ENCODE measurements at regions not wholly inside any gene's neighbourhood (a gene's known extent, or its start where the extent isn't known, plus 50 kb on each side); places are given as distances from the start of the nearest gene placed in this dataset.

GRCh38 chr3:28905798-28906197 lies 375.1 kb upstream of the RBMS3 start:
- Histone ChIP-seq H3K27me3 (ENCODE audit: control insufficient read depth in 3 of 3, insufficient read depth in 3 of 3, low read length in 3 of 3) (no peaks in the 10 kb centered on the region), H3K4me3 (ENCODE audit: low read depth in 1 of 3, low read length in 3 of 3) (no peak overlapping the region), H3K9me3 (ENCODE audit: control insufficient read depth in 2 of 2, insufficient read depth in 1 of 2, low read depth in 1 of 2, low read length in 1 of 2) (peaks cover 0 to 6% of the 10 kb centered on the region in 2 donors), H3K4me1 (ENCODE audit: control insufficient read depth in 3 of 3, insufficient read depth in 2 of 3, low read depth in 1 of 3, low read length in 2 of 3) (no peaks in the 10 kb centered on the region), H3K27ac (ENCODE audit: low read depth in 1 of 3, low read length in 2 of 3) (no peak overlapping the region), H3K36me3 (ENCODE audit: control insufficient read depth in 3 of 3, insufficient read depth in 2 of 3, low read depth in 1 of 3, low read length in 3 of 3) (no peaks in the 10 kb centered on the region)
- no peak for DNase-seq
- FAIRE-seq, result no peak
- WGBS, 3 donors, result 58 to 70% (median 62%) methylated on average over 3 of the region's 3 CpGs

GRCh38 chr3:28906561-28907310 lies 374.1 kb upstream of the RBMS3 start:
- WGBS, 3 donors, result 76 to 82% (median 80%) methylated on average over 9 of the region's 9 CpGs
- H3K4me1 ChIP-seq (ENCODE audit: control insufficient read depth in 3 of 3, insufficient read depth in 2 of 3, low read depth in 1 of 3, low read length in 2 of 3), result no peaks in the 10 kb centered on the region
- no peak for FAIRE-seq

DNA sequence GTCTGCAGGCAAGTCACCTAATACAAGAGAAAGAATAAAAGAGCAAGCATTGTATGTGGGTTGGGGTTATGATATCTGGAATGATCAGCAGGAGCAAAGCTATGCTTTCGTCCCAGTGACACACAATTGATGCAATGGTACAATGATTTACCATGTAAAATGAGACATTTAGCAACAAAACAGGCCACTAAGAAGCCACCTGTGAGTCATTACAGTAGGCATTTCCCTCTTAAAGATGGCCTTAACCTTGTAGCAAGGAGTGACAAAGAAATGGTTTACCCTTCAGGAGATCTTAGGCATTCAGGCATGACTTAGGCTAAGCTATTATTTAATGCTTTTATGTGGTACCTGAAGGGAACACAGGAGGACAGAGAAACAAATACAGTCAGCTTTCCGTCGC lies 373.3 kb upstream of the RBMS3 start:
- Histone ChIP-seq H3K36me3 (ENCODE audit: control insufficient read depth in 3 of 3, insufficient read depth in 2 of 3, low read depth in 1 of 3, low read length in 3 of 3) (no peaks in the 10 kb centered on the region), H3K4me3 (ENCODE audit: low read depth in 1 of 3, low read length in 3 of 3) (no peak overlapping the region), H3K4me1 (ENCODE audit: control insufficient read depth in 3 of 3, insufficient read depth in 2 of 3, low read depth in 1 of 3, low read length in 2 of 3) (no peaks in the 10 kb centered on the region), H3K27ac (ENCODE audit: low read depth in 1 of 3, low read length in 2 of 3) (no peak overlapping the region), H3K9me3 (ENCODE audit: control insufficient read depth in 2 of 2, insufficient read depth in 1 of 2, low read depth in 1 of 2, low read length in 1 of 2) (peaks cover 0 to 6% of the 10 kb centered on the region in 2 donors), H3K27me3 (ENCODE audit: control insufficient read depth in 3 of 3, insufficient read depth in 3 of 3, low read length in 3 of 3) (no peaks in the 10 kb centered on the region)
- 89 to 94% (median 94%) methylated on average over 3 of the region's 3 CpGs for WGBS, 3 donors
- FAIRE-seq (no peak), DNase-seq (no peak)

More at GRCh38 chr3:28906561-28907310, 374.1 kb upstream of the RBMS3 start:
- DNase-seq, result no peak
- no peaks in the 10 kb centered on the region for H3K36me3 ChIP-seq (ENCODE audit: control insufficient read depth in 3 of 3, insufficient read depth in 2 of 3, low read depth in 1 of 3, low read length in 3 of 3)
- no peak overlapping the region for H3K27ac ChIP-seq (ENCODE audit: low read depth in 1 of 3, low read length in 2 of 3)
- H3K9me3 ChIP-seq (ENCODE audit: control insufficient read depth in 2 of 2, insufficient read depth in 1 of 2, low read depth in 1 of 2, low read length in 1 of 2), result peaks cover 0 to 6% of the 10 kb centered on the region in 2 donors
- H3K27me3 ChIP-seq (ENCODE audit: control insufficient read depth in 3 of 3, insufficient read depth in 3 of 3, low read length in 3 of 3), result no peaks in the 10 kb centered on the region
- H3K4me3 ChIP-seq (ENCODE audit: low read depth in 1 of 3, low read length in 3 of 3), result no peak overlapping the region

DNA sequence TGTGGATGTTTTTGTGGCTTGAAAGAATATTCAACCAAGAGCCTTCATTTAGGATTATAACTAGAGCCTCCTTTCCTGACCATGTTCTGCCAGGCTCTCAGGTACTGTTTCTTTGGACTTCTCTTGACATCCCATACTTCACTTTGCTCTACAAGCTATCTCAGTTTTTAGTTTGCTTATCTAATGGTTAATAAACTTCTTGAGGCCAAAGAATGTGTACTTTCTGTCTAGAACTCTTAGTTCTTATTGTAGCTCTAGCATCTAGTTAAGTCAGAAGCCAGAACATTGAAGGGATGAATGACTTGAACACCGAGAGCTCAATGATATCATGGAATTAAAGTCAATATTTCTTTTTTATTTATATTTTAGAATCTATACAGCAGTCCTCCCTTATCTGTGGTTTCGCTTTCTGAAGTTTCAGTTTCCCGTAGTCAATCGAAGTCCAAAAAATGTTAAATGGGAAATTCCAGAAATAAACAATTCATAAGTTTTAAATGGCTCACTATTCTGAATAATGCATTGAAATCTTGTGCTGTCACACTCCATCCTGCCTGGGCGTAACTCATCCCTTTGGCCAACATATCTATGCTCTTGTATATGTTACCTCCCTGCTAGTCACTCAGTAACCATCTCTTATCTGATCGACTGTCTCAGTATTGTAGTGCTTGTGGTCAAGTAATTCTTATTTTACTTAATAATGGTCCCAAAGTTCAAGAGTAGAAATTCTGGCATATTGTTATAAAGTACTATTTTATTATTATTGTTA lies 368.6 kb upstream of the RBMS3 start:
- DNase-seq, result no peak
- Histone ChIP-seq H3K36me3 (ENCODE audit: control insufficient read depth in 3 of 3, insufficient read depth in 2 of 3, low read depth in 1 of 3, low read length in 3 of 3) (no peaks in the 10 kb centered on the region), H3K27ac (ENCODE audit: low read depth in 1 of 3, low read length in 2 of 3) (peak overlapping the region in 1 of 3 donors; percentile 45), H3K9me3 (ENCODE audit: control insufficient read depth in 2 of 2, insufficient read depth in 1 of 2, low read depth in 1 of 2, low read length in 1 of 2) (no peaks in the 10 kb centered on the region), H3K4me3 (ENCODE audit: low read depth in 1 of 3, low read length in 3 of 3) (no peak overlapping the region), H3K4me1 (ENCODE audit: control insufficient read depth in 3 of 3, insufficient read depth in 2 of 3, low read depth in 1 of 3, low read length in 2 of 3) (no peaks in the 10 kb centered on the region), H3K27me3 (ENCODE audit: control insufficient read depth in 3 of 3, insufficient read depth in 3 of 3, low read length in 3 of 3) (no peaks in the 10 kb centered on the region)
- 56 to 58% (median 56%) methylated on average over 6 of the region's 6 CpGs for WGBS, 3 donors
- FAIRE-seq, result no peak

GRCh38 chr3:28915741-28916500 lies 364.9 kb upstream of the RBMS3 start:
- Histone ChIP-seq H3K4me1 (ENCODE audit: control insufficient read depth in 3 of 3, insufficient read depth in 2 of 3, low read depth in 1 of 3, low read length in 2 of 3) (no peaks in the 10 kb centered on the region), H3K36me3 (ENCODE audit: control insufficient read depth in 3 of 3, insufficient read depth in 2 of 3, low read depth in 1 of 3, low read length in 3 of 3) (no peaks in the 10 kb centered on the region), H3K9me3 (ENCODE audit: control insufficient read depth in 2 of 2, insufficient read depth in 1 of 2, low read depth in 1 of 2, low read length in 1 of 2) (no peaks in the 10 kb centered on the region), H3K4me3 (ENCODE audit: low read depth in 1 of 3, low read length in 3 of 3) (no peak overlapping the region), H3K27ac (ENCODE audit: low read depth in 1 of 3, low read length in 2 of 3) (peak overlapping the region in 1 of 3 donors; percentile 64), H3K27me3 (ENCODE audit: control insufficient read depth in 3 of 3, insufficient read depth in 3 of 3, low read length in 3 of 3) (no peaks in the 10 kb centered on the region)
- DNase-seq (no peak), FAIRE-seq (no peak)
- 47 to 61% (median 58%) methylated on average over 8 of the region's 8 CpGs for WGBS, 3 donors

DNA sequence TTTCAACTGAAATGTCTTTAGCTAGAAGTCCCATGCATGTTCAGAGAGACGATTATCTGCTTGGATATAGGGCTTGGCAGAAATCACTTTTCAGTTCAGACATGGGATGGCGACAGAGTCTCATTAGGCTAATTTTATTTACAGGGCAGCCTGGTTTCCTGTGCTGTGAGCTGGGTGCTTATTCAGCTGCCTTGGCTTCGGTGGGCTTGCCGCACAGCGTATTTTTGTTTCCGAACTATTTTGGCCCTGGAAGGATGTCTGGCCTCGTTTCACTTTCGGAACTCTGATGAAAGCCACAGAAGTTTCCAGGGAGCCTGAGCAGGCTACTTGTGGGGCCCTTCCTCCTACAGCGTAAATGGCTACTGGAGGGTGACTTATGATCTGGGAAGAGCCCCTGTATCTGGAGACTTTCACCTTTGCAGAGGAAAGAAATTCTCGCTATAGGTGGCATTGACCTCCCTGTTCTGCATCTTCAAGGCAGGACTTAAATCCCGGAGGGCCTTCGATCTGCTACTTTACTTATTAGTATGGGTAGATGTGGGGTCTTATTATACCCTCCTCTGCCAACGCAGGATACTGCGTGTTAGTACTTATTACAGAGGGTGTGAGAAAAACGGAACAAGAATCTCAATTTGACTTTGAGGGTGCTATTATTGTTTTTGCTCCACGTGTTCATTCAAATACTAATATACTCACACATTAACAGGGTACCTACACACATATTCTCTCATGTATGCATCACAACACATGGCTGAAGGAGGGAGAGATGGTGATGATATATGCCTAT lies 364.0 kb upstream of the RBMS3 start:
- no peaks in the 10 kb centered on the region for H3K4me1 ChIP-seq (ENCODE audit: control insufficient read depth in 3 of 3, insufficient read depth in 2 of 3, low read depth in 1 of 3, low read length in 2 of 3)
- H3K9me3 ChIP-seq (ENCODE audit: control insufficient read depth in 2 of 2, insufficient read depth in 1 of 2, low read depth in 1 of 2, low read length in 1 of 2), result no peaks in the 10 kb centered on the region
- H3K4me3 ChIP-seq (ENCODE audit: low read depth in 1 of 3, low read length in 3 of 3), result no peak overlapping the region
- peak; percentile 3 to 16 for DNase-seq
- no peaks in the 10 kb centered on the region for H3K36me3 ChIP-seq (ENCODE audit: control insufficient read depth in 3 of 3, insufficient read depth in 2 of 3, low read depth in 1 of 3, low read length in 3 of 3)
- H3K27me3 ChIP-seq (ENCODE audit: control insufficient read depth in 3 of 3, insufficient read depth in 3 of 3, low read length in 3 of 3), result no peaks in the 10 kb centered on the region
- WGBS, 3 donors, result 53 to 76% (median 61%) methylated on average over 16 of the region's 16 CpGs
- H3K27ac ChIP-seq (ENCODE audit: low read depth in 1 of 3, low read length in 2 of 3), result peak overlapping the region in 1 of 3 donors; percentile 41
- no peak for FAIRE-seq

DNA sequence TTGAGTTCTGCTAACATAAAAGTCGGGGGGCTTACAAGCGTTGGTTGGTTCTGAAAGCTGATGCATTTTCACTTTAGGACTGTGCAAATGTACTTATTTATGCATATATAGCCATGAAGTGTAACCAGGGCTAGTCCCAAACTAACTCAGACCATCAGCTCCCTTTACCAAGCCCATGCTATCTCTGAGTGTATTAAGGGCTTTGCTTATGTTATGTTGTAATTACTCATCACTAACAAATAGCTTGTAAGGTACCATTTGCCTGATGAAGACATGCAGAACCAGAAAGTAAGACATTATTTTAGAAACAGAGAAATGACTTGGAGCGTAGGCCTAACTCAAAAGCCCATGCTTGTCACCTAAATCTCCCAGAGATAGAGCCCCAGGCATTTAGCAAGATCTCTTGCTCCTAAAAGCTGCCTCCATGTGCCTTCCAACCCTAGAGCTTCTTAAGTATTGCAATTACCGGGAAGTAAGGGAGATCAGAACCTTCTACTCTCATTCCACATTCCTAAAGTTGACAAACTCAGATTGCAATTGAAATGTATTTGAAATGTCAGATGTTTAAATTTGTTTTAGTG lies 362.9 kb upstream of the RBMS3 start:
- FAIRE-seq (no peak), DNase-seq (no peak)
- no peaks in the 10 kb centered on the region for H3K9me3 ChIP-seq (ENCODE audit: control insufficient read depth in 2 of 2, insufficient read depth in 1 of 2, low read depth in 1 of 2, low read length in 1 of 2)
- H3K4me1 ChIP-seq (ENCODE audit: control insufficient read depth in 3 of 3, insufficient read depth in 2 of 3, low read depth in 1 of 3, low read length in 2 of 3), result no peaks in the 10 kb centered on the region
- 73 to 90% (median 76%) methylated on average over 4 of the region's 4 CpGs for WGBS, 3 donors
- no peaks in the 10 kb centered on the region for H3K36me3 ChIP-seq (ENCODE audit: control insufficient read depth in 3 of 3, insufficient read depth in 2 of 3, low read depth in 1 of 3, low read length in 3 of 3)
- no peak overlapping the region for H3K27ac ChIP-seq (ENCODE audit: low read depth in 1 of 3, low read length in 2 of 3)
- no peaks in the 10 kb centered on the region for H3K27me3 ChIP-seq (ENCODE audit: control insufficient read depth in 3 of 3, insufficient read depth in 3 of 3, low read length in 3 of 3)
- no peak overlapping the region for H3K4me3 ChIP-seq (ENCODE audit: low read depth in 1 of 3, low read length in 3 of 3)

Measured in small intestine (tissue), 7 donors.